ENCODE measurements at regions not wholly inside any gene's neighbourhood (a gene's known extent, or its start where the extent isn't known, plus 50 kb on each side); places are given as distances from the start of the nearest gene placed in this dataset.

GRCh38 chr16:77668201-77668600 is 54.1 kb upstream of the NUDT7 start:
- no peak overlapping the region for H2AFZ ChIP-seq (ENCODE audit: low read length)
- H3K9me3 ChIP-seq (ENCODE audit: low read depth, low read length) = no peaks in the 10 kb centered on the region
- H3K36me3 ChIP-seq (ENCODE audit: insufficient read depth, low read length) = no peaks in the 10 kb centered on the region
- no peak overlapping the region for H3K27ac ChIP-seq (ENCODE audit: low read depth, low read length)
- no peaks in the 10 kb centered on the region for H4K20me1 ChIP-seq (ENCODE audit: insufficient read depth, low read length)
- no peaks in the 10 kb centered on the region for H3K79me2 ChIP-seq (ENCODE audit: insufficient read depth, low read length)
- no peak overlapping the region for H3K4me3 ChIP-seq (ENCODE audit: insufficient read depth, low read length)
- no peak overlapping the region for H3K4me2 ChIP-seq (ENCODE audit: insufficient read depth, low read length)
- H3K4me1 ChIP-seq (ENCODE audit: insufficient read depth, low read length) = no peaks in the 10 kb centered on the region
- DNase-seq (ENCODE audit: insufficient read length, low spot score, missing footprints) = no peak
- H3K27me3 ChIP-seq (ENCODE audit: insufficient read depth, low read length) = no peaks in the 10 kb centered on the region
- TF ChIP-seq CTCF (IDR thresholded peaks at IDR 0.05; ENCODE audit: extremely low read depth, low read depth, low read length) = no peak

GRCh38 chr16:77669057-77669456 is 53.3 kb upstream of the NUDT7 start:
- Histone ChIP-seq H3K27me3 (ENCODE audit: insufficient read depth, low read length) (no peaks in the 10 kb centered on the region), H3K4me2 (ENCODE audit: insufficient read depth, low read length) (no peak overlapping the region), H2AFZ (ENCODE audit: low read length) (no peak overlapping the region), H3K4me1 (ENCODE audit: insufficient read depth, low read length) (no peaks in the 10 kb centered on the region), H3K79me2 (ENCODE audit: insufficient read depth, low read length) (no peaks in the 10 kb centered on the region), H3K36me3 (ENCODE audit: insufficient read depth, low read length) (no peaks in the 10 kb centered on the region), H4K20me1 (ENCODE audit: insufficient read depth, low read length) (no peaks in the 10 kb centered on the region), H3K4me3 (ENCODE audit: insufficient read depth, low read length) (no peak overlapping the region), H3K9me3 (ENCODE audit: low read depth, low read length) (no peaks in the 10 kb centered on the region), H3K27ac (ENCODE audit: low read depth, low read length) (no peak overlapping the region)
- DNase-seq (ENCODE audit: insufficient read length, low spot score, missing footprints) = no peak
- no peak for TF ChIP-seq CTCF (IDR thresholded peaks at IDR 0.05; ENCODE audit: extremely low read depth, low read depth, low read length)
